ENCODE measurements at regions not wholly inside any gene's neighbourhood (a gene's known extent, or its start where the extent isn't known, plus 50 kb on each side); places are given as distances from the start of the nearest gene placed in this dataset.

GRCh38 chr2:45285771-45286390 is 276.6 kb upstream of the SIX2 start:
- TF ChIP-seq ZFP30 (CRISPR knock-in tag; IDR thresholded peaks at IDR 0.05): no peak
- TF ChIP-seq ISL1 (CRISPR knock-in tag; IDR thresholded peaks at IDR 0.05): no peak
- TF ChIP-seq TOX (CRISPR knock-in tag; IDR thresholded peaks at IDR 0.05; ENCODE audit: borderline replicate concordance): no peak
- TF ChIP-seq ARNTL (CRISPR knock-in tag; IDR thresholded peaks at IDR 0.05; ENCODE audit: borderline replicate concordance, low read depth): no peak
- no peak for TF ChIP-seq GLIS3 (CRISPR knock-in tag; IDR thresholded peaks at IDR 0.05)
- TF ChIP-seq OSR1 (CRISPR knock-in tag; IDR thresholded peaks at IDR 0.05): no peak
- no peak for TF ChIP-seq PATZ1 (CRISPR knock-in tag; IDR thresholded peaks at IDR 0.05; ENCODE audit: borderline replicate concordance)
- TF ChIP-seq CSDC2 (CRISPR knock-in tag; IDR thresholded peaks at IDR 0.05): no peak
- no peak for TF ChIP-seq ZNF8 (CRISPR knock-in tag; IDR thresholded peaks at IDR 0.05)
- TF ChIP-seq ZNF565 (CRISPR knock-in tag; conservative IDR thresholded peaks at IDR 0.05; ENCODE audit: low read depth): no peak
